Endodermal cell (in vitro differentiated cells): ENCODE measurements at regions not wholly inside any gene's neighbourhood (a gene's known extent, or its start where the extent isn't known, plus 50 kb on each side); places are given as distances from the start of the nearest gene placed in this dataset.

Source experiments
- DNase-seq: peaks from one replicate; pipeline ENCODE4 v3.0.0-alpha.2; 2017
- H3K27ac ChIP-seq: 2 replicates; pipeline ENCODE4 v1.5.1; 2013; ENCODE audit warnings: mild to moderate bottlenecking, low read depth, low read length, moderate library complexity
- H3K27me3 ChIP-seq: 2 replicates; pipeline ENCODE4 v1.6.1; 2013; ENCODE audit warnings: mild to moderate bottlenecking, low read length, moderate library complexity; ENCODE audit not compliant: insufficient read depth, control insufficient read depth, poor library complexity, severe bottlenecking
- H3K36me3 ChIP-seq: 2 replicates; pipeline ENCODE4 v1.7.0; 2013; ENCODE audit warnings: mild to moderate bottlenecking, low read length, moderate library complexity; ENCODE audit not compliant: control insufficient read depth, insufficient read depth
- H3K4me1 ChIP-seq: one replicate; pipeline ENCODE4 v1.7.0; 2013; ENCODE audit warnings: low read length; ENCODE audit not compliant: control insufficient read depth, insufficient read depth
- H3K4me3 ChIP-seq: 2 replicates; pipeline ENCODE4 v1.5.1; 2013; ENCODE audit warnings: mild to moderate bottlenecking, low read length, moderate library complexity
- H3K9ac ChIP-seq: 2 replicates; pipeline ENCODE4 v1.6.1; 2013; ENCODE audit warnings: mild to moderate bottlenecking, low read length, moderate library complexity; ENCODE audit not compliant: poor library complexity, severe bottlenecking; ENCODE audit errors: extremely low read depth
- H3K9me3 ChIP-seq: 2 replicates; pipeline ENCODE4 v1.6.1; 2013; ENCODE audit warnings: mild to moderate bottlenecking, low read length, moderate library complexity; ENCODE audit not compliant: control insufficient read depth
- H3K27ac Mint-ChIP-seq: 2 replicates; pipeline ENCODE4 v1.8.0; 2020; ENCODE audit warnings: mixed read lengths
- H3K27me3 Mint-ChIP-seq: 2 replicates; pipeline ENCODE4 v1.8.0; 2021; ENCODE audit warnings: mild to moderate bottlenecking, mixed read lengths; ENCODE audit not compliant: insufficient read depth
- H3K36me3 Mint-ChIP-seq: 2 replicates; pipeline ENCODE4 v1.8.0; 2020; ENCODE audit warnings: low read depth, mixed read lengths
- H3K4me1 Mint-ChIP-seq: 2 replicates; pipeline ENCODE4 v1.8.0; 2020; ENCODE audit warnings: mixed read lengths
- H3K4me3 Mint-ChIP-seq: 2 replicates; pipeline ENCODE4 v1.8.0; 2020; ENCODE audit warnings: mild to moderate bottlenecking, moderate library complexity, mixed read lengths
- H3K9me3 Mint-ChIP-seq: 2 replicates; pipeline ENCODE4 v1.8.0; 2020; ENCODE audit warnings: mild to moderate bottlenecking, mixed read lengths
- CTCF ChIP-seq: fragments of 200-600 bp; sonication (generic); conservative IDR thresholded peaks from 2 replicates; pipeline ENCODE4 v1.5.0; 2021; ENCODE audit warnings: antibody characterized with exemption, mild to moderate bottlenecking
- WGBS, 2 experiments: methylation state at CpG; one replicate each; pipeline versions ENCODE4 v1.1.5 to v1.1.7; 2013; ENCODE audit warnings: missing lambda C conversion rate in 2 of 2, mixed read lengths in 1 of 2; ENCODE audit not compliant: insufficient coverage in 1 of 2, insufficient read length in 1 of 2; 5-methylcytosine and 5-hydroxymethylcytosine counted together

GRCh38 chr21:17185674-17186073 is 327.2 kb upstream of the CXADR start:
- no peak for TF ChIP-seq CTCF
- Histone ChIP-seq H3K27ac (no peak overlapping the region), H3K4me1 (peaks cover 7% of the 10 kb centered on the region), H3K9me3 (peaks cover 46% of the 10 kb centered on the region), H3K9ac (no peak overlapping the region), H3K36me3 (no peaks in the 10 kb centered on the region), H3K27me3 (no peaks in the 10 kb centered on the region), H3K4me3 (peak overlapping the region; percentile 63)
- Mint-ChIP-seq H3K9me3 (peaks cover 19% of the 10 kb centered on the region), H3K4me3 (no peak overlapping the region), H3K27ac (no peak overlapping the region), H3K4me1 (peaks cover 12% of the 10 kb centered on the region), H3K36me3 (no peaks in the 10 kb centered on the region), H3K27me3 (no peaks in the 10 kb centered on the region)
- DNase-seq = no peak
- WGBS, 2 experiments = 83% methylated on average over 3 of the region's 3 CpGs; no CpG with 5 or more reads in 1 of the 2 experiments

DNA sequence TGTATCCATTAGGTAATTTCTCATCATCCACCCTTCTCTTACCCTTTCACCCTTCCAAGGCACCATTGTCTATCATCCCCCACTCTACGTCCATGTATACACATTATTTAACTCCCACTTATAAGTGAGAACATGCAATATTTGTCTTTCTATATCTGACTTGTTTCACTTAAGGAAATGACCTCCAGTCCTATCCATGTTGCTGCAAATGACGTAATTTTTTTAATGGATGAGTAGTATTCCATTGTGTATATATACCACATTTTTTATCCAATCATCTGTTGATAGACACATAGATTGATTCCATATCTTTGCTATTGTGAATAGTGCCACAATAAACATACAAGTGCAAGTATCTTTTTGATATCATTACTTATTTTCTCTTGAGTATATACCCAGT is 322.9 kb upstream of the CXADR start:
- no peak for TF ChIP-seq CTCF
- DNase-seq = no peak
- Histone ChIP-seq H3K27me3 (no peaks in the 10 kb centered on the region), H3K27ac (no peak overlapping the region), H3K9me3 (peaks cover 41% of the 10 kb centered on the region), H3K4me1 (no peaks in the 10 kb centered on the region), H3K4me3 (no peak overlapping the region), H3K36me3 (no peaks in the 10 kb centered on the region), H3K9ac (no peak overlapping the region)
- peaks cover 4% of the 10 kb centered on the region for H3K4me1 Mint-ChIP-seq
- no peaks in the 10 kb centered on the region for H3K27me3 Mint-ChIP-seq
- H3K36me3 Mint-ChIP-seq = no peaks in the 10 kb centered on the region
- H3K9me3 Mint-ChIP-seq = peaks cover 29% of the 10 kb centered on the region
- H3K27ac Mint-ChIP-seq = no peak overlapping the region
- WGBS, 2 experiments = 87% methylated on average over 1 of the region's 2 CpGs; no CpG with 5 or more reads in 1 of the 2 experiments
- H3K4me3 Mint-ChIP-seq = no peak overlapping the region

DNA sequence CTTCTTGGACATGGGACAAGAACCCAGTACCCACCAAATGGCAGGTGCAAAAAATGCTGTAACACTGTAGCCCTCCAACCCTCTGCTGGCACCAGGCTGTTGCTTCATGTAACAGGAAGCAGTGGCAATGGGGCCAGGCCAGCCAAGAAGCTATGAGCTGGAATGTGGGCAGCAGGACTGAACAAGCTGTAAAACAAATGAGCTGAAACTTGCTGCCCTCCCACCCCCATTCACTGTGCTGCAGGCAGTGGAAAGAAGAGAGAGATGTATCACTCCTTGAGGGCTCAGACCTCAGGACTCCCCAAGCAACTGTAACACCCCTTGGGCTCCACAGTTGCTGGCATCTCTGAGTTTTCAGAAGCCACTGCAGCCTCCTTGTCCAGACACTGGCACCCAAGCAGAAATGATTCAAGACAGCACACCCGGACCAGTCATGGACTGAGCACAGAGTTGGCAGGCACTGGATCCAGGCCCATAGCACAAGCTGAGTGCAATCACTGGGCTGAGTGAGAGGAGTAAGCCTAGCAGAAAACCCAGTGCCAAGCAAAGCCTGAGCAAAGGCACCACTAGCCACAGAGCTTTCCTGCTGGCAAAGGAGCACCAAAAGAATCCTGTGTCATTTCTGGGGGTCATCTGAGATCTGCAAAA is 321.4 kb upstream of the CXADR start:
- Histone ChIP-seq H3K4me3 (peak overlapping the region; percentile 53), H3K27ac (no peak overlapping the region), H3K9ac (no peak overlapping the region), H3K36me3 (no peaks in the 10 kb centered on the region), H3K4me1 (no peaks in the 10 kb centered on the region), H3K27me3 (no peaks in the 10 kb centered on the region), H3K9me3 (peaks cover 30% of the 10 kb centered on the region)
- TF ChIP-seq CTCF = no peak
- Mint-ChIP-seq H3K27ac (no peak overlapping the region), H3K4me1 (peaks cover 4% of the 10 kb centered on the region), H3K4me3 (no peak overlapping the region), H3K27me3 (no peaks in the 10 kb centered on the region), H3K36me3 (no peaks in the 10 kb centered on the region), H3K9me3 (peaks cover 20% of the 10 kb centered on the region)
- no peak for DNase-seq
- 86 to 89% methylated on average over 1 of the region's 1 CpG for WGBS, 2 experiments
